Astrocyte of the spinal cord (primary cell): ENCODE measurements at regions not wholly inside any gene's neighbourhood (a gene's known extent, or its start where the extent isn't known, plus 50 kb on each side); places are given as distances from the start of the nearest gene placed in this dataset.
A peak's percentile ranks its signal among the peaks of the same experiment; 100 is the strongest.

ENCODE experiments used
- DNase-seq: peaks from one replicate; pipeline ENCODE4 v3.0.0; 2011; ENCODE audit warnings: low read depth, low spot score
- H3K4me3 ChIP-seq: 2 replicates; pipeline ENCODE4 v1.5.1; 2011; ENCODE audit warnings: low read depth, mild to moderate bottlenecking, low read length, moderate library complexity
- CTCF ChIP-seq: IDR thresholded peaks from 2 replicates; pipeline ENCODE4 v1.5.1; 2012; ENCODE audit warnings: low read depth, mild to moderate bottlenecking, low read length, inconsistent platforms
- in situ Hi-C: cut with HindIII; loops from 2 replicates; pipeline ENCODE4 v1.10.0; 2017; ENCODE audit warnings: low sequenced_read_pairs

- no peak for TF ChIP-seq CTCF
- H3K4me3 ChIP-seq: no peak overlapping the region
- in situ Hi-C loops: no loop called here
- DNase-seq: peak; percentile 18
Observed at GRCh38 chr6:9657994-9658393, 756.9 kb downstream of the TFAP2A start.

DNA sequence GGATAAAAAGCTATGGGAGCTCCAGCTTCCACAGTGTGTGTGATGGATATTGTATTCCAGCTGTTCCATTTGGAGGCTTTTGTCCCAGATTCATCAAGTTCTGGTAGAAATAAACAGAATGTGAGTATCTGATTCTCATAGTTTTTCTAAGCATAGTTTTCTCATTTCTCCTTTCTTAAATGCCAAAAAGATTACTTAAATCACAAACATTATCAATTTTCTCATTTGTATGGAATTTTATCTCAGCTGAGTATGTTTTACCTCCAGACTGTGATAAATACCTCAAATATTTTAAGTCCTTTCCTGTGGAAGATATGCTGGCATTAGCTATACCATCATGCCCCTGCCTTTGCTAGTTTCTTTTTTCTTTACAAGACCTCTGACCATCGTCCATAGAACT is 767.3 kb downstream of the TFAP2A start:
- peak; percentile 9 for DNase-seq
- in situ Hi-C loops: no loop called here
- no peak for TF ChIP-seq CTCF
- H3K4me3 ChIP-seq: no peak overlapping the region

DNA sequence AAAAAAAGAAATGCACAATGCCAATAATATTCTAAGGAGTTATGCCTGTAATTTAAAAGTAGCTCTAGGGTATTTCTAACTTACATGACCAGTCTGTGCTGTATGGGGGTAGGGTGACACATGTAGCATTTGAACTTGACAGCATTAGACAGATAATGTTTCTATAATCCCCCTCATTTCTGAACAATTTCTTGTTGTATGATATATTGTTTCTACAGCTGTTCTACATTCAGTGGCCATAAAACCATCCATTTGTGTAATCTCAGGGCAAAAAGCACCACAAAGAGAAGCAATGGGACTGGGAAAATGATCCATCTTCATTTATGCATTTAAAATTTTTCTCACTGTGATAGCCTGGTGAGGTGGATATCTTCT is 767.8 kb downstream of the TFAP2A start:
- no peak for DNase-seq
- no peak for TF ChIP-seq CTCF
- no peak overlapping the region for H3K4me3 ChIP-seq
- in situ Hi-C loops: no loop called here

DNA sequence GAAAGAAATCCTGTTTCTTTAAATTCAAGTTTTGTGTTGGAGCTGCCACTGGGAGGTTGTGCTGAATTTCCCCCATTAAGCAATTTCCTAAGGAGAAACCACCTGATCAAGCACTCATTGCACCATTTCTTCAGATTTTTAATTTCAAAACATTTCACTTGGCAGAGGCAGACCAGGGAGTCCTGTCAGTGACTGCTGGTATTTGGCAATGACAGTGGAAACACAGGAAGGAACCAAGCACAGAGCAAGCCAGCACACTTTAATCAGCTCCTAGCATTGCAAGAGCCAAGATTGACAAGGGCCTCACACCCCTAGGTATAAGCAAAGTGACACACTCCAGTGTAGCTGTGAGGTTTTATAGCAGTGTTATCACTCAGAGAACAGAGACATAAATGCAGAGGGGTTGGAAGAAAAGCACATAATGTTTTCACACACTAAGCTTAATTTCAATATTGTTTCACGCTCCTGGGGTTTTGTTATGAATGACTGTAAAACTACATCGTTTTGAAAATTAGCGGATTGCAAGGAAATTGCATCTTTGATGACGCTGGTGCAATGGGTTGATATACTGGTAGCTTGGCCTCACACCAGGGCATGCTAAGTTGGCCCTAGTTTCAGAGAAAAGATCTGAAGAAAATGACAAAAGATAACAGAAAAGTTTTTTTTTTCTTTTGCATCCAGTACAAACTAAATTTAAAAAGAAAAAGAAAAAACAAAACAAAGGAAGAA is 768.4 kb downstream of the TFAP2A start:
- DNase-seq: no peak
- TF ChIP-seq CTCF: no peak
- no peak overlapping the region for H3K4me3 ChIP-seq
- in situ Hi-C loops: no loop called here

- no peak for TF ChIP-seq CTCF
- in situ Hi-C loops: no loop called here
- no peak overlapping the region for H3K4me3 ChIP-seq
- DNase-seq: no peak
Observed at GRCh38 chr6:9638861-9639260, 776.0 kb downstream of the TFAP2A start.

DNA sequence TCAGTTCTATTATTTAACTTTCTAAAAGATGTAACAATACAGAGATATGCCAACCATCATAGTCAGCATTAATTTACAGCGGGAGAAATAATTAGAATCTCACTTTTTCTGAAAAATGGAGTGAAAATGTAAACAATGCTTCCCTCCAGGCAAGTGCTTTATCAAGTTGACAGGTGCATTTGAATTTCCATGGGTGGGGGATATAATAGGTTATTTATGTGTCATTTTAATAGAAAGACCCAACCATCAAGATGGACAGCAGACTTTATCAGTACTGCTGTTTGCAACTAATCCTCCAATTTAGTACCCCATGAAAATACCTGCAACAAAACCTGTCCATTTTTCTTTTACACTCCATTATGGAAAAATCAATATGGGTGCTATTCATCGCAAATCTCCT is 780.1 kb downstream of the TFAP2A start:
- TF ChIP-seq CTCF: no peak
- DNase-seq: no peak
- no peak overlapping the region for H3K4me3 ChIP-seq
- in situ Hi-C loops: no loop called here
